Esophagus muscularis mucosa (tissue), 4 donors: ENCODE measurements at regions not wholly inside any gene's neighbourhood (a gene's known extent, or its start where the extent isn't known, plus 50 kb on each side); places are given as distances from the start of the nearest gene placed in this dataset.
A peak's percentile ranks its signal among the peaks of the same experiment; 100 is the strongest.

Experiments
- DNase-seq: peaks from one replicate; pipeline ENCODE4 v3.0.0-alpha.2; 2017; ENCODE audit errors: extremely low spot score
- H3K27ac ChIP-seq, 4 donors: fragments of 200-600 bp; sonication (generic); replicated peaks in 1 of 4; 1 replicate in 3 of 4; 2 replicates in 1 of 4; pipeline ENCODE4 v1.5.1; 2016 to 2019; ENCODE audit warnings: mild to moderate bottlenecking in 1 of 4
- H3K27me3 ChIP-seq, 4 donors: fragments of 200-600 bp; sonication (generic); one replicate each; pipeline versions ENCODE4 v1.5.1 to v1.6.0; 2016 to 2019
- H3K36me3 ChIP-seq, 4 donors: fragments of 200-600 bp; sonication (generic); one replicate each; pipeline ENCODE4 v1.5.1; 2016 to 2019
- H3K4me1 ChIP-seq, 4 donors: fragments of 200-600 bp; sonication (generic); one replicate each; pipeline ENCODE4 v1.5.1; 2016 to 2019
- H3K4me3 ChIP-seq, 4 donors: fragments of 200-600 bp; sonication (generic); 1 replicate in 2 of 4; 2 replicates in 2 of 4; pipeline ENCODE4 v1.5.1; 2016 to 2019; ENCODE audit warnings: mild to moderate bottlenecking in 4 of 4, moderate library complexity in 1 of 4
- H3K9me3 ChIP-seq, 4 donors: fragments of 200-600 bp; sonication (generic); 1 replicate in 3 of 4; 2 replicates in 1 of 4; pipeline ENCODE4 v1.5.1; 2016 to 2019
- CTCF ChIP-seq, 3 experiments: fragments of 200-600 bp in 2 of 3; fragments of 450-650 bp in 1 of 3; sonication (generic) in 2 of 3; IDR thresholded peaks; one replicate each; pipeline ENCODE4 v1.5.1; 2017 to 2019; ENCODE audit warnings: antibody characterized with exemption in 3 of 3, mild to moderate bottlenecking in 2 of 3, moderate library complexity in 1 of 3
- EP300 ChIP-seq: sonication (generic); formaldehyde crosslinking; IDR thresholded peaks from one replicate; pipeline ENCODE4 v1.6.1; 2017; ENCODE audit warnings: antibody characterized with exemption
- POLR2A ChIP-seq: fragments of 450-650 bp; IDR thresholded peaks from one replicate; pipeline ENCODE4 v1.6.1; 2017; ENCODE audit warnings: antibody characterized with exemption, moderate library complexity, mild to moderate bottlenecking, low read depth
- POLR2AphosphoS5 ChIP-seq, 2 donors: sonication (generic); formaldehyde crosslinking; IDR thresholded peaks; one replicate each; pipeline ENCODE4 v1.6.1; 2017; ENCODE audit warnings: antibody characterized with exemption in 2 of 2
- WGBS: methylation state at CpG from one replicate; pipeline ENCODE4 v1.1.5; 2018; 5-methylcytosine and 5-hydroxymethylcytosine counted together
- intact Hi-C: fragments of 100-400 bp; cut with DNase I; formaldehyde crosslinking; loops from one replicate; pipeline ENCODE4 v1.15.1; 2023

- H3K27me3 ChIP-seq: no peaks in the 10 kb centered on the region
- no peak overlapping the region for H3K4me3 ChIP-seq
- H3K9me3 ChIP-seq: no peaks in the 10 kb centered on the region
- TF ChIP-seq POLR2A (no peak), POLR2AphosphoS5 (IDR thresholded peaks at IDR 0.05) (no peak), EP300 (no peak), CTCF (IDR thresholded peaks at IDR 0.05) (no peak)
- H3K36me3 ChIP-seq: no peaks in the 10 kb centered on the region
- peaks cover 13 to 31% (median 28%) of the 10 kb centered on the region in 4 donors for H3K4me1 ChIP-seq
- H3K27ac ChIP-seq: peak overlapping the region in 2 of 4 donors; percentile 38 to 40
- intact Hi-C loops: no loop called here
- DNase-seq: no peak
- 66% methylated on average over 2 of the region's 2 CpGs for WGBS
Observed at GRCh38 chr5:143758015-143758414, 53.9 kb upstream of the HMHB1 start.

- H3K36me3 ChIP-seq: no peaks in the 10 kb centered on the region
- H3K4me1 ChIP-seq: peaks cover 13 to 31% (median 28%) of the 10 kb centered on the region in 4 donors
- intact Hi-C loops: no loop called here
- H3K4me3 ChIP-seq: no peak overlapping the region
- WGBS: 79% methylated on average over 2 of the region's 2 CpGs
- no peak overlapping the region for H3K27ac ChIP-seq
- no peaks in the 10 kb centered on the region for H3K9me3 ChIP-seq
- no peaks in the 10 kb centered on the region for H3K27me3 ChIP-seq
- no peak for DNase-seq
- no peak for TF ChIP-seq POLR2A
- TF ChIP-seq POLR2AphosphoS5 (IDR thresholded peaks at IDR 0.05): no peak
- TF ChIP-seq EP300: no peak
- TF ChIP-seq CTCF (IDR thresholded peaks at IDR 0.05): no peak
Observed at GRCh38 chr5:143757116-143757515, 54.8 kb upstream of the HMHB1 start.

GRCh38 chr5:143755966-143756365, 56.0 kb upstream of the HMHB1 start:
- Histone ChIP-seq H3K27ac (no peak overlapping the region), H3K9me3 (no peaks in the 10 kb centered on the region), H3K36me3 (no peaks in the 10 kb centered on the region), H3K27me3 (no peaks in the 10 kb centered on the region), H3K4me1 (peaks cover 13 to 31% (median 28%) of the 10 kb centered on the region in 4 donors), H3K4me3 (no peak overlapping the region)
- TF ChIP-seq CTCF (IDR thresholded peaks at IDR 0.05): no peak
- TF ChIP-seq POLR2A: no peak
- no peak for TF ChIP-seq POLR2AphosphoS5 (IDR thresholded peaks at IDR 0.05)
- no peak for TF ChIP-seq EP300
- DNase-seq: no peak
- intact Hi-C loops: no loop called here
- 50% methylated on average over 1 of the region's 1 CpG for WGBS

GRCh38 chr5:143752165-143752850, 59.7 kb upstream of the HMHB1 start:
- Histone ChIP-seq H3K4me1 (peaks cover 0 to 30% (median 21%) of the 10 kb centered on the region in 4 donors), H3K9me3 (no peaks in the 10 kb centered on the region), H3K4me3 (no peak overlapping the region), H3K36me3 (no peaks in the 10 kb centered on the region), H3K27ac (no peak overlapping the region), H3K27me3 (no peaks in the 10 kb centered on the region)
- DNase-seq: no peak
- intact Hi-C loops: no loop called here
- 95% methylated on average over 7 of the region's 9 CpGs for WGBS
- no peak for TF ChIP-seq POLR2AphosphoS5 (IDR thresholded peaks at IDR 0.05)
- TF ChIP-seq EP300: no peak
- TF ChIP-seq CTCF (IDR thresholded peaks at IDR 0.05): no peak
- no peak for TF ChIP-seq POLR2A

GRCh38 chr5:143751342-143751741, 60.6 kb upstream of the HMHB1 start:
- intact Hi-C loops: no loop called here
- H3K4me1 ChIP-seq: peaks cover 0 to 26% (median 19%) of the 10 kb centered on the region in 4 donors
- DNase-seq: no peak
- no peak overlapping the region for H3K27ac ChIP-seq
- 93% methylated on average over 4 of the region's 4 CpGs for WGBS
- no peaks in the 10 kb centered on the region for H3K27me3 ChIP-seq
- H3K4me3 ChIP-seq: no peak overlapping the region
- H3K9me3 ChIP-seq: no peaks in the 10 kb centered on the region
- H3K36me3 ChIP-seq: no peaks in the 10 kb centered on the region
- TF ChIP-seq POLR2AphosphoS5 (IDR thresholded peaks at IDR 0.05): no peak
- TF ChIP-seq CTCF (IDR thresholded peaks at IDR 0.05): no peak
- no peak for TF ChIP-seq POLR2A
- no peak for TF ChIP-seq EP300
